SJCRH30 (cell line): ENCODE measurements at regions not wholly inside any gene's neighbourhood (a gene's known extent, or its start where the extent isn't known, plus 50 kb on each side); places are given as distances from the start of the nearest gene placed in this dataset.

Experiments used
- DNase-seq, 2 experiments: peaks; one replicate each; pipeline ENCODE4 v3.0.0-alpha.2; 2015 to 2020
- H3K27ac ChIP-seq: fragments of 250-450 bp; sonication (Bioruptor Pico); 2 replicates; pipeline ENCODE4 v1.5.1; 2020; ENCODE audit warnings: mild to moderate bottlenecking, moderate library complexity
- H3K27me3 ChIP-seq: fragments of 250-450 bp; sonication (Bioruptor Pico); 2 replicates; pipeline ENCODE4 v1.5.1; 2020; ENCODE audit warnings: mild to moderate bottlenecking, moderate library complexity
- H3K36me3 ChIP-seq: fragments of 250-450 bp; sonication (Bioruptor Pico); 2 replicates; pipeline ENCODE4 v1.5.1; 2020; ENCODE audit warnings: mild to moderate bottlenecking, moderate library complexity
- H3K4me1 ChIP-seq: fragments of 250-450 bp; sonication (Bioruptor Pico); 2 replicates; pipeline ENCODE4 v1.5.1; 2020; ENCODE audit warnings: mild to moderate bottlenecking, moderate library complexity
- H3K4me3 ChIP-seq: fragments of 250-450 bp; sonication (Bioruptor Pico); 2 replicates; pipeline ENCODE4 v1.5.1; 2020; ENCODE audit warnings: mild to moderate bottlenecking, moderate library complexity
- H3K9me3 ChIP-seq: fragments of 250-450 bp; sonication (Bioruptor Pico); replicated peaks from 2 replicates; pipeline ENCODE4 v1.5.1; 2020; ENCODE audit warnings: mild to moderate bottlenecking, moderate library complexity

GRCh38 chr4:123116412-123116811 is 194.0 kb upstream of the NUDT6 start:
- H3K4me3 ChIP-seq: no peak overlapping the region
- H3K27ac ChIP-seq: no peak overlapping the region
- H3K27me3 ChIP-seq: no peaks in the 10 kb centered on the region
- H3K9me3 ChIP-seq: no peaks in the 10 kb centered on the region; the same call in 1 of the 2 replicates
- peaks cover 3% of the 10 kb centered on the region; the same call in 1 of the 2 replicates for H3K36me3 ChIP-seq
- H3K4me1 ChIP-seq: no peaks in the 10 kb centered on the region
- peak in 1 of 2 experiments; percentile 28 for DNase-seq

GRCh38 chr4:123120473-123120872 is 198.1 kb upstream of the NUDT6 start:
- no peak for DNase-seq
- H3K36me3 ChIP-seq: peaks cover 2% of the 10 kb centered on the region; the same call in 1 of the 2 replicates
- no peaks in the 10 kb centered on the region for H3K27me3 ChIP-seq
- no peak overlapping the region for H3K4me3 ChIP-seq
- H3K4me1 ChIP-seq: no peaks in the 10 kb centered on the region
- H3K27ac ChIP-seq: no peak overlapping the region
- no peaks in the 10 kb centered on the region for H3K9me3 ChIP-seq

GRCh38 chr4:123121241-123121907 is 199.0 kb upstream of the NUDT6 start:
- no peak for DNase-seq
- Histone ChIP-seq H3K36me3 (peaks cover 4% of the 10 kb centered on the region; the same call in 1 of the 2 replicates), H3K27me3 (no peaks in the 10 kb centered on the region), H3K4me1 (no peaks in the 10 kb centered on the region), H3K27ac (no peak overlapping the region), H3K4me3 (no peak overlapping the region), H3K9me3 (no peaks in the 10 kb centered on the region)

GRCh38 chr4:123125477-123125876 is 203.1 kb upstream of the NUDT6 start:
- no peak overlapping the region for H3K27ac ChIP-seq
- H3K4me3 ChIP-seq: no peak overlapping the region
- no peaks in the 10 kb centered on the region for H3K27me3 ChIP-seq
- H3K36me3 ChIP-seq: peaks cover 4% of the 10 kb centered on the region
- H3K4me1 ChIP-seq: peaks cover 11% of the 10 kb centered on the region
- no peak for DNase-seq
- no peaks in the 10 kb centered on the region for H3K9me3 ChIP-seq

GRCh38 chr4:123127218-123127617 is 204.8 kb upstream of the NUDT6 start:
- Histone ChIP-seq H3K27ac (peak overlapping the region; percentile 13; the same call in 1 of the 2 replicates), H3K4me1 (peaks cover 11% of the 10 kb centered on the region), H3K9me3 (no peaks in the 10 kb centered on the region), H3K4me3 (no peak overlapping the region), H3K36me3 (peaks cover 4% of the 10 kb centered on the region), H3K27me3 (no peaks in the 10 kb centered on the region)
- DNase-seq: peak in 1 of 2 experiments; percentile 52

GRCh38 chr4:123127875-123128274 is 205.5 kb upstream of the NUDT6 start:
- Histone ChIP-seq H3K9me3 (no peaks in the 10 kb centered on the region), H3K4me1 (peaks cover 11% of the 10 kb centered on the region), H3K36me3 (peaks cover 4% of the 10 kb centered on the region), H3K27me3 (no peaks in the 10 kb centered on the region), H3K4me3 (no peak overlapping the region), H3K27ac (peak overlapping the region; percentile 13; the same call in 1 of the 2 replicates)
- DNase-seq: peak in 1 of 2 experiments; percentile 26

- H3K4me3 ChIP-seq: no peak overlapping the region
- no peaks in the 10 kb centered on the region for H3K9me3 ChIP-seq
- H3K36me3 ChIP-seq: no peaks in the 10 kb centered on the region
- H3K27ac ChIP-seq: no peak overlapping the region
- H3K27me3 ChIP-seq: no peaks in the 10 kb centered on the region
- H3K4me1 ChIP-seq: no peaks in the 10 kb centered on the region; the same call in 1 of the 2 replicates
- DNase-seq: no peak
These were observed 211.1 kb upstream of the NUDT6 start for GRCh38 chr4:123133397-123134050.

GRCh38 chr4:123144616-123145015 is 222.2 kb upstream of the NUDT6 start:
- Histone ChIP-seq H3K27me3 (no peaks in the 10 kb centered on the region), H3K4me3 (no peak overlapping the region), H3K4me1 (no peaks in the 10 kb centered on the region), H3K36me3 (peaks cover 2% of the 10 kb centered on the region; the same call in 1 of the 2 replicates), H3K27ac (no peak overlapping the region), H3K9me3 (no peaks in the 10 kb centered on the region)
- no peak for DNase-seq

- H3K4me1 ChIP-seq: no peaks in the 10 kb centered on the region
- H3K9me3 ChIP-seq: no peaks in the 10 kb centered on the region
- no peak for DNase-seq
- no peak overlapping the region for H3K27ac ChIP-seq
- H3K27me3 ChIP-seq: no peaks in the 10 kb centered on the region
- H3K4me3 ChIP-seq: no peak overlapping the region
- no peaks in the 10 kb centered on the region for H3K36me3 ChIP-seq
These were observed 236.2 kb upstream of the NUDT6 start for GRCh38 chr4:123158576-123158975.

GRCh38 chr4:123159479-123159878 is 237.1 kb upstream of the NUDT6 start:
- no peak overlapping the region for H3K27ac ChIP-seq
- no peaks in the 10 kb centered on the region for H3K4me1 ChIP-seq
- no peaks in the 10 kb centered on the region for H3K27me3 ChIP-seq
- DNase-seq: no peak
- no peaks in the 10 kb centered on the region for H3K9me3 ChIP-seq
- no peaks in the 10 kb centered on the region for H3K36me3 ChIP-seq
- no peak overlapping the region for H3K4me3 ChIP-seq

- DNase-seq: no peak
- no peak overlapping the region for H3K27ac ChIP-seq
- H3K36me3 ChIP-seq: no peaks in the 10 kb centered on the region
- H3K4me3 ChIP-seq: no peak overlapping the region
- H3K4me1 ChIP-seq: no peaks in the 10 kb centered on the region
- H3K27me3 ChIP-seq: no peaks in the 10 kb centered on the region
- H3K9me3 ChIP-seq: no peaks in the 10 kb centered on the region
These were observed 233.7 kb upstream of the SPRY1 start for GRCh38 chr4:123162859-123163258.

GRCh38 chr4:123163501-123163900 is 233.1 kb upstream of the SPRY1 start:
- Histone ChIP-seq H3K4me3 (no peak overlapping the region), H3K27me3 (no peaks in the 10 kb centered on the region), H3K9me3 (no peaks in the 10 kb centered on the region), H3K27ac (no peak overlapping the region), H3K36me3 (no peaks in the 10 kb centered on the region), H3K4me1 (no peaks in the 10 kb centered on the region)
- no peak for DNase-seq

- Histone ChIP-seq H3K4me1 (no peaks in the 10 kb centered on the region), H3K27ac (no peak overlapping the region), H3K36me3 (no peaks in the 10 kb centered on the region; the same call in 1 of the 2 replicates), H3K27me3 (no peaks in the 10 kb centered on the region), H3K4me3 (no peak overlapping the region), H3K9me3 (no peaks in the 10 kb centered on the region)
- DNase-seq: no peak
These were observed 230.6 kb upstream of the SPRY1 start for GRCh38 chr4:123166023-123166422.

GRCh38 chr4:123167931-123168330 is 228.7 kb upstream of the SPRY1 start:
- Histone ChIP-seq H3K36me3 (no peaks in the 10 kb centered on the region; the same call in 1 of the 2 replicates), H3K9me3 (no peaks in the 10 kb centered on the region), H3K27ac (no peak overlapping the region), H3K4me1 (0 out of 2 replicates have a peak, but pooled peaks cover 2% of the 10 kb centered on the region), H3K27me3 (no peaks in the 10 kb centered on the region), H3K4me3 (no peak overlapping the region)
- DNase-seq: no peak

GRCh38 chr4:123168812-123169211 is 227.8 kb upstream of the SPRY1 start:
- no peak overlapping the region for H3K27ac ChIP-seq
- no peaks in the 10 kb centered on the region for H3K9me3 ChIP-seq
- no peaks in the 10 kb centered on the region; the same call in 1 of the 2 replicates for H3K36me3 ChIP-seq
- no peaks in the 10 kb centered on the region for H3K27me3 ChIP-seq
- H3K4me1 ChIP-seq: 0 out of 2 replicates have a peak, but pooled peaks cover 2% of the 10 kb centered on the region
- DNase-seq: no peak
- no peak overlapping the region for H3K4me3 ChIP-seq
